GM18907 (cell line): ENCODE measurements at regions not wholly inside any gene's neighbourhood (a gene's known extent, or its start where the extent isn't known, plus 50 kb on each side); places are given as distances from the start of the nearest gene placed in this dataset.

Experiments
- ATAC-seq: cut with Tn5 transposase; IDR thresholded peaks from one replicate; pipeline ENCODE4 v1.9.1; 2021; ENCODE audit warnings: mild to moderate bottlenecking, moderate library complexity; ENCODE audit not compliant: unreplicated experiment

- ATAC-seq, result no peak
Observed at GRCh38 chr3:24830230-24831152, 335.8 kb upstream of the THRB start.

- no peak for ATAC-seq
Observed at GRCh38 chr3:24831221-24831620, 336.6 kb upstream of the THRB start.

- no peak for ATAC-seq
Observed at GRCh38 chr3:24832891-24833290, 338.2 kb upstream of the THRB start.

- ATAC-seq, result no peak
Observed at GRCh38 chr3:24834442-24834841, 339.8 kb upstream of the THRB start.

GRCh38 chr3:24835510-24835909 is 340.9 kb upstream of the THRB start:
- no peak for ATAC-seq

GRCh38 chr3:24837601-24838000 is 343.0 kb upstream of the THRB start:
- no peak for ATAC-seq

GRCh38 chr3:24838533-24838932 is 343.9 kb upstream of the THRB start:
- ATAC-seq, result no peak

- ATAC-seq, result no peak
Observed at GRCh38 chr3:24843955-24844354, 349.3 kb upstream of the THRB start.

GRCh38 chr3:24845524-24846155 is 351.0 kb upstream of the THRB start:
- no peak for ATAC-seq

- ATAC-seq, result no peak
Observed at GRCh38 chr3:24846286-24846860, 351.7 kb upstream of the THRB start.

- ATAC-seq, result no peak
Observed at GRCh38 chr3:24850245-24850644, 355.6 kb upstream of the THRB start.

GRCh38 chr3:24853685-24854490 is 359.2 kb upstream of the THRB start:
- ATAC-seq, result no peak

- no peak for ATAC-seq
Observed at GRCh38 chr3:24854748-24855147, 360.1 kb upstream of the THRB start.

- no peak for ATAC-seq
Observed at GRCh38 chr3:24857945-24858344, 363.3 kb upstream of the THRB start.

- no peak for ATAC-seq
Observed at GRCh38 chr3:24863215-24863614, 368.6 kb upstream of the THRB start.

GRCh38 chr3:24867783-24868182 is 373.1 kb upstream of the THRB start:
- no peak for ATAC-seq

- no peak for ATAC-seq
Observed at GRCh38 chr3:24881239-24881638, 386.6 kb upstream of the THRB start.

- no peak for ATAC-seq
Observed at GRCh38 chr3:24886501-24886900, 391.9 kb upstream of the THRB start.

GRCh38 chr3:24890012-24890411 is 395.4 kb upstream of the THRB start:
- no peak for ATAC-seq

GRCh38 chr3:24899373-24899772 is 404.7 kb upstream of the THRB start:
- ATAC-seq, result no peak
